ENCODE measurements at regions not wholly inside any gene's neighbourhood (a gene's known extent, or its start where the extent isn't known, plus 50 kb on each side); places are given as distances from the start of the nearest gene placed in this dataset.

GRCh38 chr2:225282858-225283710 is 116.4 kb upstream of the NYAP2 start:
- no peak for TF ChIP-seq POLR2A (IDR thresholded peaks at IDR 0.05)
- TF ChIP-seq CTCF (IDR thresholded peaks at IDR 0.05) = peak in 9 of 12 donors; percentile 15 to 57 (median 36)
- Histone ChIP-seq H3K27me3 (no peaks in the 10 kb centered on the region), H3K4me3 (no peak overlapping the region), H3K27ac (no peak overlapping the region), H3K4me1 (no peaks in the 10 kb centered on the region), H3K36me3 (no peaks in the 10 kb centered on the region), H3K9me3 (peaks cover 0 to 5% (median 0%) of the 10 kb centered on the region in 12 donors)
- intact Hi-C loops (cut with DNase I) = loop anchor here in 3 of 10 donors (10.0 kb wide), 1 partner anchor 372 kb away; no protein-coding TSS in a partner anchor
- no peak for DNase-seq
- no peak for ATAC-seq
- 40 to 46% (median 43%) methylated on average over 4 of the region's 4 CpGs for WGBS, 4 donors

- DNase-seq (no peak), ATAC-seq (no peak)
- TF ChIP-seq CTCF (IDR thresholded peaks at IDR 0.05) (no peak), POLR2A (IDR thresholded peaks at IDR 0.05) (no peak)
- Histone ChIP-seq H3K4me3 (no peak overlapping the region), H3K4me1 (no peaks in the 10 kb centered on the region), H3K27ac (no peak overlapping the region), H3K27me3 (no peaks in the 10 kb centered on the region), H3K9me3 (peaks cover 0 to 30% (median 4%) of the 10 kb centered on the region in 12 donors), H3K36me3 (no peaks in the 10 kb centered on the region)
- 56 to 62% (median 60%) methylated on average over 3 of the region's 3 CpGs for whole genome bisulfite sequencing, 4 donors
- intact Hi-C loops (cut with DNase I) = no loop called here
Observed at GRCh38 chr2:225276207-225276606, 123.3 kb upstream of the NYAP2 start.

GRCh38 chr2:225275443-225275842 is 124.1 kb upstream of the NYAP2 start:
- intact Hi-C loops (cut with DNase I) = no loop called here
- Histone ChIP-seq H3K36me3 (no peaks in the 10 kb centered on the region), H3K27ac (no peak overlapping the region), H3K27me3 (no peaks in the 10 kb centered on the region), H3K9me3 (peaks cover 0 to 30% (median 4%) of the 10 kb centered on the region in 12 donors), H3K4me3 (no peak overlapping the region), H3K4me1 (no peaks in the 10 kb centered on the region)
- no peak for ATAC-seq
- no peak for DNase-seq
- TF ChIP-seq POLR2A (IDR thresholded peaks at IDR 0.05) (no peak), CTCF (IDR thresholded peaks at IDR 0.05) (no peak)

GRCh38 chr2:225274751-225275150 is 124.8 kb upstream of the NYAP2 start:
- no peak overlapping the region for H3K4me3 ChIP-seq
- peaks cover 0 to 30% (median 4%) of the 10 kb centered on the region in 12 donors for H3K9me3 ChIP-seq
- DNase-seq (no peak), ATAC-seq (no peak)
- H3K36me3 ChIP-seq = no peaks in the 10 kb centered on the region
- TF ChIP-seq POLR2A (IDR thresholded peaks at IDR 0.05) (no peak), CTCF (IDR thresholded peaks at IDR 0.05) (no peak)
- intact Hi-C loops (cut with DNase I) = no loop called here
- no peaks in the 10 kb centered on the region for H3K4me1 ChIP-seq
- 3 to 11% (median 7%) methylated on average over 1 of the region's 1 CpG for WGBS, 4 donors
- no peaks in the 10 kb centered on the region for H3K27me3 ChIP-seq
- H3K27ac ChIP-seq = no peak overlapping the region
